Stimulated activated CD8-positive, alpha-beta memory T cell treated with anti-CD3 and anti-CD28 coated beads, Interleukin-15, amount 100 ng/mL, for 48 hours (primary cell): ENCODE measurements at regions not wholly inside any gene's neighbourhood (a gene's known extent, or its start where the extent isn't known, plus 50 kb on each side); places are given as distances from the start of the nearest gene placed in this dataset.

Source experiments
- DNase-seq, 2 donors: peaks; one replicate each; pipeline ENCODE4 v3.0.0-alpha.2; 2020; ENCODE audit warnings: low read depth in 2 of 2

- DNase-seq, result no peak
Measured at GRCh38 chr2:198347946-198348345, 543.6 kb downstream of the PLCL1 start.

DNA sequence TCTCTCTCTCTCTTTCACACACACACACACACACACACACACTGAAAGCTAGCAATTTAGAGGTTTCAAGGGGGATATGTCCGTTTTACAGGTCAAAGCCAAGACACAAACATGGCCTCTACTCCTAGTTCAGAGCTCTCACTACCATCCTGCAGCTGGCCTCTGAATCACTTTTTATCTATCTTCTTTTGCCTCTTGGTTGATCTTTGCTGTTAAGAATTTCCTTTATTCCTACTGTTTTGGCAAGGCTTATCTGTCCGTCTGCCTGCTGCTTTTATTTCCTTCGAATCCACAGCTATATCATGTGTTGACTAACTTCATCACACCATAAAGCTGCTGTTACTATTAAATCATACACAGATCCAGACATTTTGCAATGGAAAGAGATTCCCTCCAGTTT is 543.0 kb downstream of the PLCL1 start:
- no peak for DNase-seq

GRCh38 chr2:198343471-198343870 is 539.1 kb downstream of the PLCL1 start:
- no peak for DNase-seq

- DNase-seq, result no peak
Measured at GRCh38 chr2:198340846-198341245, 536.5 kb downstream of the PLCL1 start.

- no peak for DNase-seq
Measured at GRCh38 chr2:198339116-198339515, 534.7 kb downstream of the PLCL1 start.

GRCh38 chr2:198337368-198337767 is 533.0 kb downstream of the PLCL1 start:
- DNase-seq, result no peak

GRCh38 chr2:198328454-198328853 is 524.1 kb downstream of the PLCL1 start:
- no peak for DNase-seq

GRCh38 chr2:198327526-198327925 is 523.1 kb downstream of the PLCL1 start:
- no peak for DNase-seq

- DNase-seq, result no peak
Measured at GRCh38 chr2:198326431-198326830, 522.0 kb downstream of the PLCL1 start.

DNA sequence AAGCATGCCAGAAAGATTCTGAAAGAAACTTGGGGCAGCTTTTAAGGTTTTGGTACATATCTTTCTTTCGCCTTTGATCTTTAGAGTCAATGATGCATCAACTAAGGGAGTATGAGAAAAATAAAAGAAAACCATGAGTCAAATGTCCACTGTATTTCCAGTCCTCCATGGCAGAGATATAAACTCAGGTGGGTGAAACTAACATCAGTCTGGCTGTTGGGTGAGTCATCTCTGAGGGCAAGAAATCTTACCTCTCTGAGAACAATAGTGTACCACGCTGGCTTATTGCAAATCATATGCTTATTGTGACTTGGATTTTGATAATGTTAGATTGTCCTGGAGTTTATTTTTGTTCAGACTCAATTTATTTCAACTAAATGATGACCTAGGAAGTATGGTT is 521.0 kb downstream of the PLCL1 start:
- no peak for DNase-seq

DNA sequence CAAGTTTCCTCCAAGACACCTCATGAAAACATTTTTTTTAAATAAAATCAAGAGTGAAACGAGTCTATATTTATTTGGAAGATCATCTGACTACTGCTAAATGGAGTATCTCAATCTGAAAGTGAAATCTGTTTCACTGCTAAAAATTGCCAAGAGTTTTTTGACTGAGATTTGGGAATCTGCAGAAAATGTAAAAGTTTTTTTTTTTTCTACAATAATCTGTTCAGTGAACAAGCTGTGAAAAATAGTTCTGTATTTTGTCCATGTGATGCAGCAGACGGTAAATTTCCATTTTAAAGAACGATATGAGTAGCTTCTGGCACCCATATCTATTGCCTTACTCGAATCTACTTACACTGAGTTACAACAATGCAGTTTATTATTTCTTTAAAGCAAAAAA is 519.7 kb downstream of the PLCL1 start:
- DNase-seq, result no peak

DNA sequence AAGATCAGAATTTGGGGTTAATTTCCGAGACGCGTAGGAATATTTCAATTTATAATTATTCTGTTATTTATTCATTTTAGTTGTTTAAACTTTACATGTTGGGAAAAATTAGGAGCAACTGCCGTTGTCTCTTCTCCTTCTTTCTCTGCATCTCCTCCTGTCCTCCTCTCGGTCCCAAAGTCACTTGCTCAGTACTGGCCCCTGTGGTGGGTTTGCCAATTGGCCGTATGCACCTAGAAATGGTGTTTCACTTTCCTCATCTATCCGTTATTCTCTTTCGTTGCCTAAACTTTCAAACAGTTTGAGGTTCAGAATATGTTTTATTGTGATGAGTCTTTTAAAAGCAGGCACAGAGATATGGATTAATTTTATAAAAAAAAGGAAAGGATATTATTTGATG is 517.9 kb downstream of the PLCL1 start:
- DNase-seq, result no peak

- DNase-seq, result no peak
Measured at GRCh38 chr2:198321522-198322088, 517.2 kb downstream of the PLCL1 start.

- no peak for DNase-seq
Measured at GRCh38 chr2:198316852-198317396, 512.5 kb downstream of the PLCL1 start.

- no peak for DNase-seq
Measured at GRCh38 chr2:198315791-198316630, 511.6 kb downstream of the PLCL1 start.

DNA sequence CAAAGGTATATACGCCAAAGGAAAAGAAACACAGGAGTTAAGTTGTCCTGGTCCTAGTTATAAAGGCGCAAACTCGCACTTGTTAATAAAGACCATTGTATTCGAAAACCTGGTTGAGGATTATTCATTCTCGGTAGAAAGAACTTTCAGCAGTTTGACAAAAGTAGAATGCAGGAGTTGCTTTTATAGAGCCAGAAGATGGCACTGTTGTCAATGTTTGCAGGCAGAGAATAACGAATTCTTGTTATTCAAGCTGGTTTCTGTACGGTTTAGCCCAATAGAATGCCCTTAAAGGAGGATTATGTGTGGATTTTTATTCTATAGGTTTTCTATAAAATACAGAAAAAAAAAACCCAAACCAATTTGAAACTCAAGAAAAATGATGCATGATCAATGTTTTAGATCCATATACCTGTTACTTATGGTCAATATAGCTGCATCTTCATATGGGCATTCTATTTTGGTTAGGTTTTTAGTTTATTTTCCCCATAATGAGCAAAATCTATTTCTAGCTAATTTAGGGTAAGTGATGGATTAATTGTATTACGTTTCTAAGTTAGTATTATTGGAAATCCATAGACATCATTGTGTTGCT is 510.3 kb downstream of the PLCL1 start:
- DNase-seq, result no peak

GRCh38 chr2:198312596-198313483 is 508.4 kb downstream of the PLCL1 start:
- DNase-seq, result no peak

- DNase-seq, result no peak
Measured at GRCh38 chr2:198311020-198311419, 506.6 kb downstream of the PLCL1 start.

DNA sequence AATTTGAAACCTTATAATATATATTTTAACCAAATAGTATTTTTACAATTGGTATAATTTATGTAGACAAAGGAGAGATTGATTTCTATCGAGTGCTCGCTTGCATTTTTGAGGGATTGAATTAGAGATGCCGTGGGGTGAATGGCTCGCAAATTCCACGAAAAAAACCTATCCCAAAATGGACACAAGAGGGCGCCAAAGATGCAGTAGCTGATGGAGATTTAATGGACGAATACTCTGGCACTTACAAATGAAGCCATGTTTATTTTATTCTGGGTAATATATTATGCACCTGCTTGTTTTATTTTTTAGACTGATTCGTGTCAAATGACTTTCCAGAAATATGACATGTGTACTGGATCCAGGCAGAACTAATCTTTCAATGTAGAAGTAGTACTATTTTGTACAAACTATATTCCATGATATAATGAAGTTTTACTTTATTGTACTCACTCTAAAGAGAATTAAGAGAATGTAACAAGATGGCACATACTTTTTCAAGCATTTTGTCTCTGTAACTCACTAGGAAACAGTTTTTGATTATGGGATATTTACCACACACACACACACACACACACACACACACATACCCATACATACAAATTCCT is 505.4 kb downstream of the PLCL1 start:
- peak in 1 of 2 donors; percentile 18 for DNase-seq

- no peak for DNase-seq
Measured at GRCh38 chr2:198309081-198309480, 504.7 kb downstream of the PLCL1 start.

DNA sequence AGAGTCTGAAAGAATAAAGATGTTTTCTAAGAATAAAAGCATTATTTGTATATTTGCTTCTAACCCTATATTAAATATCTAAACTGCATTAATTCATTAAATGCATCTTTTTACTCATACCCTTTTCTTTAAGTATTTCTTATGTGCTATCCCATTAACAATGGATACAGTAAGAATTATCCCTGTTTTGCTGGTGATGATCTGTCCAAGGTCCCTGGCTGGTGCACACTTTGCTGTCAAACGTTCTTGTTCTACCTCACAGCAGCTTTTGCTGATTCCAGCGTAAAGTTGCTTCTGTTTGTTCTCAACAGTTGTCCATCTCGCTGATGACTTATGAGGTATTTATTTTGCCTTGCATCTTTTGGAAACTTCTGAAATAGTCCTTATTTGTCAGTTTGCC is 504.0 kb downstream of the PLCL1 start:
- DNase-seq, result no peak
